SU-DHL-6 (cell line): ENCODE measurements at regions not wholly inside any gene's neighbourhood (a gene's known extent, or its start where the extent isn't known, plus 50 kb on each side); places are given as distances from the start of the nearest gene placed in this dataset.

ENCODE experiments used
- CTCF ChIP-seq: fragments of 200-600 bp; sonication (generic); IDR thresholded peaks from one replicate; pipeline ENCODE4 v1.5.1; 2017; ENCODE audit warnings: antibody characterized with exemption, mild to moderate bottlenecking, low read length, moderate library complexity; ENCODE audit not compliant: insufficient read depth, poor library complexity, severe bottlenecking
- EZH2phosphoT487 ChIP-seq: fragments of 200-600 bp; sonication (generic), shearing (Covaris generic); conservative IDR thresholded peaks from 2 replicates; pipeline ENCODE4 v1.6.1; 2018; ENCODE audit warnings: mild to moderate bottlenecking, antibody characterized with exemption, low read length, moderate library complexity, mixed read lengths

GRCh38 chr4:60455380-60455779 is 744.7 kb upstream of the ADGRL3 start:
- TF ChIP-seq CTCF (no peak), EZH2phosphoT487 (no peak)
